NOMO-1 (cell line): ENCODE measurements at regions not wholly inside any gene's neighbourhood (a gene's known extent, or its start where the extent isn't known, plus 50 kb on each side); places are given as distances from the start of the nearest gene placed in this dataset.
A peak's percentile ranks its signal among the peaks of the same experiment; 100 is the strongest.

ENCODE experiments used
- DNase-seq, 2 experiments: peaks; one replicate each; lab custom pipeline; 2025; ENCODE audit not compliant: unreplicated experiment in 2 of 2; lab: John Stamatoyannopoulos, UW

DNA sequence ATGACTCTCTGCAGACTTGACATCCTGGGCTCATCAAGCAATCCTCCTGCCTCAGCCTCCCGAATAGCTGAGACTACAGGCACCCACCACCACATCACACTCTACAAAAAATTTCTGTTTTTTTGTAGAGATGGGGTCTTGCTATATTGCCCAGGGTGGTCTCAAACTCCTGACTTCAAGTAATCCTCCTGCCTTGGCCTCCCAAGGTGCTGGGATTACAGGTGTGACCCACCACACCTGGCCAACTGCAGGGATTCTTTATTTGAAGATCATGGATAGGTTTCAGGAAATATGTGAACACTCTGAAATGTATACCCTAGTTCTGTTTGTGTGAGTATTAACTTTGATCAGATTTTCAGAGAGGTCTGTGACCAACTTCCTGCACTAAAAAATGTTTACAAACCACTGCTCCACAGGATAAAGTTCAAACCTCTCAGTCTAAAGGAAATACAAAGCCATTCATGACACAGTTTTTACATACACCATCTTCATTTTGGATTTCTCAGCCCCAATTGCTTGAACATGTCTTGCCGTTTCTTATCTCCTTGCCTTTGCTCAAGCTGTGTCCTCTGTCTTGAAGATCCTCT lies 252.3 kb upstream of the FGGY start:
- DNase-seq: no peak

DNA sequence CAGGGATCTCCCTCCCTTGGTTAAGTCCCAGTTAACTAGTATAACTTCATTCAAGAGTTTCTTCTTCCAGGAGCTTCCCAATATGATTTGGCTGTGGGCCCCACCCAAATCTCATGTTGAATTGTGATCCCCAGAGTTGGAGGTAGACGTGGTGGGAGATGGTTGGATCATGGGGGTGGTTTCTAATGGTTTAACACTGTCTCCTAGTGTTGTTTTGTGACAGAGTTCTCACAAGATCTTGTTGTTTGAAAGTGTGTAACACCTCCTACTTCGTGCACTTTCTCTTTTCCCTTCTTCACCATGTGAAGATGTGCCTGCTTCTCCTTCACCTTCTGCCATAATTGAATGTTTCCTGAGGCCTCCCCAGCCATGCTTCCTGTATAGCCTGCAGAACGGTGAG lies 251.8 kb upstream of the FGGY start:
- no peak for DNase-seq

DNA sequence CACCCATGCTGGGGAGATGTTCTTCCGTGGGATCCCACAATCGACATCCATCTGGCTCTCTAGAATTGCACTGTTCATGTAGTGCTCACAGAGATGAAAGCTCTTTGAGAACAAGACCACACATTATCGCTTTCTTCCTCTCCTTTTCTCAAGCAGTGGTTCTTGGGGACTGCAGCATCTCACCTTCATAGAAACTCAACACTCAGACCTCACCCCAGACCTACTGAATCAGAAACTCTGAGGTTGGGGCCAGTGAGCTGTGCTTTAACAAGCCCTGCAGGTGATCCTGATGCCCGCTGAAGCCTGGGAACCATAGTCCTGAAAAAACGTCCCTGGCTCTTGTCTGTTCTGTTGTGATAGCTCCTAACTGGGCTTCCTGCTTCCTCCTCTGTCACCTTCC lies 251.3 kb upstream of the FGGY start:
- DNase-seq: no peak

DNA sequence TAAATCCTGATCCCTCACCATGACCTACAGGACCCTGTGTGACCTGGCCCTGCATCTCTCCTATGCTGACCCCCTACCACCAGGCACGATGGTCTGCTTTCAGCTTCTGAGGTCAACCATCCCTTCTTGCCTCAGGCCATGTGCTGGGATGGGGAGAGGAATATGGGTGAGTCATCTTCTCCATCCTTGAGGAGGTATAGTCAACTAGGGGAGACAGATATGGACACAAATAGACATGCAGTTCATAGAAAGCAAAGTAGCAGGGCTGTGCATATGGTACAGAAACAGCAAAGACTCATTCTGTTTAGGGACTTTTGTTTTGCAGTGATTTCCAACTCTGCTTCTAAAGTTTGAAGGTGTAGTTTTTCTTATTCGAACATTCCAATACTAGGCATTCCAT lies 250.8 kb upstream of the FGGY start:
- no peak for DNase-seq

DNA sequence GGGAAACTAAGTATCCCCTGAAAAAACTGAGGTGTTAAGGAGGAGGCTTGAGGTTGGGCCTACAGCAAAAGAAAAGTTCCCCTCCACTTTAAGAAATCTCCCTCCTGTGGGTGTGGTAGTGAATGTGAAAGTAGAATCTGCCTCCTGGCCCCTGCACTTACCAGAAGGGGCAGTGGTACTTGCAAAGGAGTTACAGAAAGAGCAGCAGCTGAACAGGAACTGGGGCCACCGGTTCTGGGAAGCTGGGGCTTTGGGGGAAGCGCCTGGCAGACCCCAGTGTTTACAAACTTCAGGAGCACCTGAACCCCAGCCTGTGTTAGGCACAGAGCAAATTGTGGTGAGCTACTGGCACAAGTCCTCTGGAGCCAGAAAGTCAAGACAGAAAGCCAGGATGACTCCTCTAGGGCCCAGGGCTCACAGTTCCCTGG lies 250.2 kb upstream of the FGGY start:
- no peak for DNase-seq

DNA sequence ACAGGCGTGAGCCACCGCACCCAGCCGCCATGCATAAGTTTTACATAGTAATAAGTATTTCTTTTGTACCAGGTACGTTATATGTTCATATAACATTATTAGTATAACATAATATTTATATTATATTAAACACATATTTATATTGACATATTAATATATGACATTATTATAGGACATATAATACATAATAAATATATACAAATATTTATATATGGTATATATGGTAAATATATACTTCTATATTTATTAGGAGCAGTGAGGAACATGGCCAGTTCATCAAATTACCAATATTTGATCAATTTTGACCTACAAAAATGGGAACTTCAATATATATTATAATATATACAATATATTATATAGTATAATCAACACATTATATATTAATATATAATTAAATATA lies 245.9 kb upstream of the FGGY start:
- DNase-seq: no peak

DNA sequence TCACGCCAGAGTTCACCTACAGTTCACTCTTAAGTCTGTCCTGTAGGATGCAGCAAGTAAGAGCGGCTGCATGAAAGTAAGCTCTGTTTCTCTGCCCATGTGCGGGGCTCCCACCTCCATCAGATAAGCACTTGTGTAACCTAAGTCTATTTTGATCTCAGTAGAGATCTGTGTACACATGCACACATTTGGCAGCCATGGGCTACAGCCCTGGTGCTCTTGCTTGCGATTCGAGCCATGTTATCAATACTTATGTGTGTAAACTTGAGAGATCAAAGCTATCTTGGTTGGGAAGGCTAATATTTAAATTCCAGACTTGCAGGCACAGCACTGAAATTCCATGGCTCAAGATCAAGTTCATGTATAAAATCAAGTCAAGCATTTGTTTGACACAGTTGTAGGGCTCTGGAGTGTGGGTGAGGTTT lies 244.7 kb upstream of the FGGY start:
- DNase-seq: no peak

DNA sequence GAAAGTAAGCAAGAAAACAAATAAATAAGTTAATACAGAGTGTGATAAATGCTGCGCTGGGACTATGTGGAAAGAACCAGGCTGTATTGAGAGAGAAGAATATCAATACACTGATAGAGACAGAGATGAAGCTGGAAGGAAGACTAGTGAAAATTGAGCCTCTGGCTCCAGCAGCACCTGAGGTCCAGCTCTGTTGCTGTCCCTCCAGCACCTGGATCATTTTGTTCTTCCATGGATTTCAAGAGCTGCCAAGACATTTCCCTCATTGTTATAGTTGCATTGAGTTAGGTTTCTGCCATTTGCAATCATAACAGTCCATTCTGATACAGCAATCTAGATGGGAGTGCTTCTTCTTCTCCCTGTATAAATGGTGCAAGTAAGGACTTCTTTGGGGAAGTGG lies 242.7 kb upstream of the FGGY start:
- no peak for DNase-seq

DNA sequence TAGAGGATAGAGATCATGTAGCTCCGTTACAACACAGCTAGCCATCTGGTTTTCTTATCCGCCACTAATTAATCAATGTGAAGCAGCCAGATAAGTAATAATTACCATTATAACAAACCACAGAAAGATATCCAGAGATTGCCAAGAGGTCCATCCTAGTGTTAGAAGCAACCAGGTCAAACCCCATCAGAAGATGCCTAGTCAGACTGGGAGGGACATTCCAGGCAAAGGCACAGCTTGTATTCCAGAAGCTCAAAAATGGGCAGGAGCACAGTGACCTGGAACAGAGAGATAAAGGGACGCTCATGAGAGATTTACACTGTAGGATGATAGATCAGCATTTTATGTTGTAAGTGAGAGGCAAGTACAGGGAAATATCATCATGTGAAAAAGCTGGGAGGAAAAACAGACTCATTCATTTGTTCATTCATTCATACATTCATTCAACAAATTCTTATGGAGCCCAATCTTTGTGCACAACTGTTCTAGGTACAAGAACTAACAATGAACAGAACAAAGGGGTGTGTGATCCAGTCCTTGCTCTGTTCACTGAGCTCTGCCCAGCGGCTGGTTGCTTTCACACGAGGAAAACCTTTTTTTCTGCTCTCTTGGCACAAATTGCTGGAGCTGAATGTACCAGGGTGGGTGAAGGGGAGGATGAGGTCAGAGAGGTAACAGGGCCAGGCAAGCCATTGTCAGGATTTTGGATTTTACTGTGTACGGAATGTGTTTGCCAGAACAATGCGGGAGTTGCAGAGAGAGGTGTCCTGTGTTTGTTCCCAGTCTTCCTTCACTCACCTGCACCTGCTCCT lies 240.8 kb upstream of the FGGY start:
- no peak for DNase-seq

DNA sequence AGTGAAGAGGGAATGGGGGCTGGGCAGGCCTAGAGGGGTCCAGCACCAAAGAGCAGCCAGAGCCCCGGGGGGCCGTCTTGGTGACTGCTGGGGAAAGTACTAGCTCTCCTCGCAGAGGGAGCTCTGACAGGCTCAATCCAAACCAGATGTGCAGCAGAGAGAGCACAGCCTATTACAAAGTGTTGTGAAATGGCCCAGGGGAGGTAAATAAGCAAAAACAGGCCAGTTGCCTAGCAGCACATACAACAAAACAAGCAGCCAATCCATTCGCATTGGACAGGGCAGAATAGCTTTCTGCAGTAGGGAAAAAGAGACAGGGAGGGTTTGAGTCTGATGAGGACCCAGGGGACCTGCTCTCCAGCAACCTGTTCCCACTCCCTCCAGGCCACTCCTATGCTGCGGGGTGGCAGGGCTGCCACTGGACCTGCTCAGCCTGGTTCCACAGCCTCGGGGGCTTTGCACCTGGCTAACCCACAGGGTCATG lies 239.6 kb upstream of the FGGY start:
- DNase-seq: peak in 1 of 2 experiments; percentile 21

DNA sequence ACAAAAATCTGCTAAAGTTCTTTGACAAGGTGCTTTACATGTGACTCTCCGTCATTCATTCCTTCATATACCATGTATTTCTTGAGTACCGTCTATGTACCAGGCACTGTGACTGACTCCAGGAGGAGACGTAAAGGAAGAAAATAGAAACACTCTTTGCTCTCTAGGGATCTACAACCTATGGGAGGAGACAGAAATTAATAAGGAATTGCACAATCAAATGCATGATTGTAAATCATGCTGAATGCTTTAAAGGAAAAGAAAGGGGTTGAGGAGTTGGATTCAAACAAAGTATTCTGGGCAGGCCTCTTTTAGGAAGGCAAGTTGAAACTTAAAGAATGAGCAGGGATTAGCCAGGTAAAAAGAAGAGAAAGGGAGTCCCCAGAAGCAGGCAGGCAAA lies 239.1 kb upstream of the FGGY start:
- DNase-seq: no peak

DNA sequence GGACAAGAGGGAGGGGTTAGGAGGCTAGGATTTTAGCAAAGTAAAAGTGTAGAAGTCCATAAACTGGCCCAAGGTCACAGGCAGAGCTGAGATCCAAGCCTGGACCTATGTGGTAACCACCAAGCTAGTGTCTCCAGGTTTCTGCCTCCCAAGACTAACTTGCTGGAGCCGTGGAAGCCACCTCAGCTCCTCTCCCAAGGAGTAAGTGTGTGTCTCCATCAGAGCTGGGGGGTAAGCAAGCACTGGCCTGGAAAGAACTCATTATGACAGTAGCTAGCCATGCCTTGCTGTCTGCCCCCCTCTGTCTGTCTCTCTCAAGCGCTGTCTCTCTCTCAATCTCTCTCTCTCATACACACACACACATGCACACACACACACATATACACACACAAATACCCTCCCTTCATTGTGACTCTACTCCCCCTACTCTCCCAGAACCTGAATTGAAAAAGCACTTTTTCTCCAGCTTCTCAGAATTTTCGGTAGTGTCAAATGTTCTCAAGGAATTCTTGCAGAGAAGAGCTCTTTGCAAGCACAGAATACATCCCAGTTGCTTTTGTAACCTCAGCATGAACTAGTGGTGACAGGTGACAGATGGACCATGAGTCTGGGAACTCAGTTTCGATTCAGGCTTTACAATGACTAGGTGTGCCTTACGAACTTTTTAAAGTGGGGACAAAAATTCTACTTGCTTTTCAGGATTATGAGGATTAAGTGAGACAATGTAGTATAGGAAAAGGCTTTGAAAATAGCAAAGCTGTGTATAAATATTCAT lies 238.0 kb upstream of the FGGY start:
- DNase-seq: no peak

DNA sequence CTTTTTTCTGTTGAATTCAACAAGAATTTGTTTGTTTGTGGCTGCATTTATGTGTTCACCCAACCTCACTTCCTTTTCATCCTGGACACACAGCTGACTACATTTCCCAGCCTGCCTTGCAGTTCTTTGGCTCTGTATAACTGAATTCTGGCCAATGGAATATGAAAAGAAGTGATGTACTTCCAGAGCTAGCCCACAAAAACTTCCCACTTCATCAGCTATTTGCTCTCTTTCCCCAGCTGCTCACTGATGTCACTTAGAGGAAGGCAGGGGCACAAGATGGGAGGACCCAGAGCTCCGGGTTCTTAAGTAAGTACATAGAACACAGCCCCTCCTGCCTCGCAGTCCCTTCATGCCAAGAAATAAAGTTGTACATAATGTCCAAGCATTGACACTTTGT lies 235.0 kb upstream of the FGGY start:
- no peak for DNase-seq

DNA sequence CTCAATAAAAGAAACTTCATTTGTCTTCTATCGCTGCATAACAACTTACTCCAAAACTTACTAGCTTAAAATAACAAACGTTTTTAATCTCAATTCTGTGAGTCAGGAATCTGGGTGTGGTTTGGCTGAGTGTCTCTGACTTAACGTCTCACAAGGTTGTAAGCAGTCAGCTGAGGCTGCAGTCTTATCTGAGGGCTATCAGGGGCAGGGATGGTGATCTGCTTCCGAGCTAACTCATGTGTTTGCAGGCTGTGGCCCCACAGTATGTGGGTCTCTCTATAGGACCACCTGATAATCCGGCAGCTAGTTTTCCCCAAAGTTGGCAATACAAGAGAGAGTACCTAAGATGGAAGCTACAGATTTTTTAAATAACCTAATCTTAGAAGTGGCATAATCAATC lies 234.2 kb upstream of the FGGY start:
- no peak for DNase-seq

DNA sequence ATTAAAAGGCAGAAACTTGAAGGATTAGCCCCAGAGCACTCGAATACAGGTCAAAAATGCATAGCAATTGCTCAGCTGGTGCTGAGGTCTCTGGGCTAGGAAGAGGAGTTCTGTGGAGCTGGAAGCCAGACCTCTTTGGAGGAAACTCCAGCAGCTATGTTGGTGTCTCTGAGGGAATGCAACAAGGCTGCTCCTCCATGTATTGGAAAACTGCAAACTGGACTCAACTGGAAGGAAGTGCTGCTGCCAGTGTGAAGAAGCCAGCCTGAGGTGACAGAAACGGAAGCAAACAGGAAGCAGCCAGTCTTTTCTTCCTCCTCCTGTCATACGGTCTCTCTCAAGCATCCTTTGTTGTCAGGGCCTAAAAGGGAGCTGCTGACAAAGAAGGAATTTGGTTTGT lies 233.4 kb upstream of the FGGY start:
- peak in 1 of 2 experiments; percentile 4 for DNase-seq

DNA sequence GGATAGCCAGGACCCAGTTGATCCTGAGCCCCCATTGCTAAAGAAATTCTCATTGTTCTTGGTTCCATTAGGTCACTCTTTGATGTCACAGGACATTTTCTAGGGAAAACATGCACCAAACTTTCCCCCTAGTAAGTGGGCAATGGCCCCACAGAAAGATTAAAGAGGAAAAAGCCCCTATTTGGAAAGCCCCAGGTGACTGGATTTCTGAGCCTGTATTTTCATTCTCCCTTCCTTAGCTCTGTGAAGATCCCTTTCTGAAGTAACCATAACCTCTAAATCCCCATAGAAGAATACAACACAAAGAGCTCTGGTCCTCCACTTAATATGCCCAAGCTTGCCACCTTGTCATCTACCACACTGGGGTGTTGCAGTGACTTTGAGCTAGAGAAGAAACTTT lies 232.3 kb upstream of the FGGY start:
- DNase-seq: no peak

DNA sequence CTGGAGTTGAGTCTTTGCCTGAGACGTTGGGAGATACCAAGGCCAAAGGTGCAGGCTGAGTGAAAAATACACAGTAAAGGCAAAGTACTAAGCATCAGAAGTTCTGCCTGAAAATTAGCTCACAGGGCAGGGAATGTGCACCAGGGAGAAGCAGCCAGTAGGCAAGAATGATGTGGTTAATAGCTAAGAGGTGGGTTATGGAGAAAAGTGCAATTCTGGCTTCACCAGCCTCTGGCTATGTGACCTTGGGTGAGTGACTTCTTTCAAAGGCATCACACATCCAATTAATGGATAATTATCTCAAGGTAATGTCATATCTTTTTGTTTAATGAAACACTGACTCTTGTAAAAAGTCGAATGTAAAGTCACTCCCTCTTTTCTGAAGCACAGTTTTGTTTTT lies 230.7 kb upstream of the FGGY start:
- no peak for DNase-seq

DNA sequence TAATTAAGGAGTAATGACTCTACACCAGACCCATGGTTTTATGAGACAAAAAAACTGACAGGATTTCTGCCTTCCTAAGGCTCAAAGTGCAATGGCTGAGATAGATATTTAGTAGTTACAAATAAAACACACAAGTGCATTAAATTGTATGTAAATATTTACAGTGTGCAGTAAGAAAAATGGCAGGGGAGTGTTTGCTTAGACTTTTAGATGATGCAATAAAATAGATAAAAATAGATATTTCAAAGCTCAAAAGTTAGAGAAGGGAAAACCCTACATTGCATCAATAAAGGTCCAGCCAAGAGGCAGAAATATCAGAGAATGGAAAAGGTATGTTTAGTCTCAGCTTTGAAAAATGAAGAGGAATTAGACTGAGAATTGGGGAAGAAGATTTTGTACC lies 226.3 kb upstream of the FGGY start:
- no peak for DNase-seq

DNA sequence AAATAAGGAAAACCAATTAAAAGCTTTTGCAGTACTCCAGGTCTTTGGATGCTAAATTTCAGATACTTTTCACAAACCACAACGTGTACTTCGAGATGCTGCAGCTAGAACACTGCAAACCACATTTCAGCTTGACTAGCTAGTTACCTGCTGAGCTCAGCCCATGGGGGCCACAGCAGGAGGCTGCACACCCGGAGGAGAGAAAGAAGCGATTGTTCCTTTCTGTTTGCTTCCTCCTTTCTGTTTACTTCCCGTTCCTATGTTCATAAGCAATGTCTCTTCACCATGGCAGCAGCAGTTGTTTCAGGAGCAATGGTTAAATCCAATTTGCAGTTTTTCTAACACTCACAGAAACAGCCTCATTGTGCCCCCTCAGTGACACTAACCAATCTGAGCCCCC lies 225.6 kb upstream of the FGGY start:
- peak; percentile 62 to 81 for DNase-seq

DNA sequence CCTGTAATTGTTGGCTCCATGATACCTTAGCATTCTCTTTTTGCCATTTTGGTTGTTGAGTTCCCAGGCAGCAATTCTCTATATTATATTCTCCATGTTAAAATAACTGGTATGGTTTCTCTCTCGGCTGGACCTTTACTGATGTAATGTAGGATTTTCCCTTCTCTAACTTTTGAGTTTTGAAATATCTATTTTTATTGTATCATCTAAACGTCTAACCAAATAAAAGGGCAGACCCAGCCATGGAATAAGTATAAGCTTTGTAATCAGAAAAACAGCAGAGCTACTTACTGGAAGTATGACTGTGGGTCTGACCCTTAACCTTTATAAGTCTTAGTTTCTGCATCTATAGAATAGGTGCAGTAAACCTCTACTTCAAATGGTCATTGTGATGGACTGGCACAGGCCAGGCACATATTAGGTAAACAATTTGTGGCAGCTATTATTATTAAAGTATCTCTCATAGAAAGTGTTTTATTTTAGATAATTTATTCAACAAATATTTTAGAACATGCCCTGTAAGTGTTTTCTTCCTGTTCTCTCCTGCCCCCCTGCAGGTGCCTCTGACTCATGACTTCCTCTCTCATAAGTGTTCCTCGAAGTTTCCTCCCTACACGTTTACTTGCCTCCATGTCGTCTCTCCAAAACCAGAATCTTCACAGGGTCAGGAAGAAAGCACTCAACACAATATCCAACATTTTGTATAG lies 224.9 kb upstream of the FGGY start:
- peak in 1 of 2 experiments; percentile 5 for DNase-seq

DNA sequence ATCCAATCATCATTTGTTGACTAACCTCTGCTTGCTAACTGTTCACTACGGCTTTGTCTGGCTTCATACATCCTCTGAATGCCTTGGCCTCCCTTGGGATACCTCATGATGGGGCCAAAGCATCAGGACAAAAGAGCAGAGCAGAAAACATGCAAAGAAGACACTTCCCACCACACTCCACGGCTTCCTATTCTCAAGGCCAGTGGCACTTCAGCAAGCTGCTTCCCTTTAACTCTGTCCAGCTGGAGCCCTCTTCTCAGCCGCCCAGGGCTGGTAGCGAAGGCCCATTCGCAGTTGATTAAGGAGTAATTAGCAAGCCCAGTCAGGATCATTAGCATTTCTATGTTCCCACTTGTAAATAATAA lies 224.3 kb upstream of the FGGY start:
- no peak for DNase-seq
